Astrocyte (in vitro differentiated cells and primary cell): ENCODE measurements at regions not wholly inside any gene's neighbourhood (a gene's known extent, or its start where the extent isn't known, plus 50 kb on each side); places are given as distances from the start of the nearest gene placed in this dataset.
A peak's percentile ranks its signal among the peaks of the same experiment; 100 is the strongest.

Source experiments
- DNase-seq: peaks from one replicate; pipeline ENCODE4 v3.0.0-alpha.2; 2010; ENCODE audit warnings: low read depth
- FAIRE-seq: peaks from 2 replicates; lab custom pipeline; 2011; peaks lifted over from hg19 to GRCh38; lab: Jason Lieb, UNC
- H2AFZ ChIP-seq: 2 replicates; pipeline ENCODE4 v1.6.0; 2012; ENCODE audit warnings: low read depth, low read length, inconsistent platforms
- H3K27ac ChIP-seq: 2 replicates; pipeline ENCODE4 v1.5.1; 2011; ENCODE audit warnings: low read depth, low read length, inconsistent platforms
- H3K27me3 ChIP-seq: 2 replicates; pipeline ENCODE4 v1.6.0; 2011; ENCODE audit warnings: low read length, inconsistent platforms; ENCODE audit not compliant: insufficient read depth
- H3K36me3 ChIP-seq: 2 replicates; pipeline ENCODE4 v1.5.1; 2011; ENCODE audit warnings: low read length, inconsistent platforms; ENCODE audit not compliant: insufficient read depth
- H3K4me1 ChIP-seq: 2 replicates; pipeline ENCODE4 v1.5.1; 2011; ENCODE audit warnings: low read length, inconsistent platforms; ENCODE audit not compliant: insufficient read depth
- H3K4me2 ChIP-seq: 2 replicates; pipeline ENCODE4 v1.6.0; 2012; ENCODE audit warnings: low read length, inconsistent platforms
- H3K4me3 ChIP-seq: 2 replicates; pipeline ENCODE4 v1.5.1; 2011; ENCODE audit warnings: low read depth, mild to moderate bottlenecking, low read length, inconsistent platforms; ENCODE audit not compliant: insufficient read depth
- H3K79me2 ChIP-seq: 2 replicates; pipeline ENCODE4 v1.6.0; 2012; ENCODE audit warnings: mild to moderate bottlenecking, low read length, inconsistent platforms; ENCODE audit not compliant: insufficient read depth
- H3K9ac ChIP-seq: 2 replicates; pipeline ENCODE4 v1.6.0; 2012; ENCODE audit warnings: mild to moderate bottlenecking, low read length, inconsistent platforms
- H3K9me3 ChIP-seq: 2 replicates; pipeline ENCODE4 v1.5.1; 2012; ENCODE audit warnings: low read depth, mild to moderate bottlenecking, low read length, inconsistent platforms; ENCODE audit not compliant: insufficient read depth
- H4K20me1 ChIP-seq: 2 replicates; pipeline ENCODE4 v1.6.0; 2012; ENCODE audit warnings: low read length, inconsistent platforms; ENCODE audit not compliant: insufficient read depth
- H3K27ac Mint-ChIP-seq: one replicate; pipeline ENCODE4 v1.8.0; 2021; ENCODE audit warnings: mild to moderate bottlenecking, mixed read lengths; ENCODE audit not compliant: unreplicated experiment
- H3K27me3 Mint-ChIP-seq: one replicate; pipeline ENCODE4 v1.8.0; 2021; ENCODE audit warnings: low read depth, mixed read lengths; ENCODE audit not compliant: unreplicated experiment
- H3K36me3 Mint-ChIP-seq: one replicate; pipeline ENCODE4 v1.8.0; 2021; ENCODE audit warnings: low read depth, mixed read lengths; ENCODE audit not compliant: unreplicated experiment
- H3K4me1 Mint-ChIP-seq: one replicate; pipeline ENCODE4 v1.8.0; 2021; ENCODE audit warnings: low read depth, mixed read lengths; ENCODE audit not compliant: unreplicated experiment
- H3K4me3 Mint-ChIP-seq: one replicate; pipeline ENCODE4 v1.8.0; 2021; ENCODE audit warnings: mild to moderate bottlenecking, moderate library complexity, mixed read lengths; ENCODE audit not compliant: unreplicated experiment
- H3K9me3 Mint-ChIP-seq: one replicate; pipeline ENCODE4 v1.8.0; 2021; ENCODE audit warnings: mild to moderate bottlenecking, mixed read lengths; ENCODE audit not compliant: unreplicated experiment
- EZH2 ChIP-seq: IDR thresholded peaks from 2 replicates; pipeline ENCODE4 v1.6.1; 2012; ENCODE audit warnings: mild to moderate bottlenecking, low read length, inconsistent platforms; ENCODE audit not compliant: insufficient read depth
- TF ChIP-seq, protein P1 (sequence below): IDR thresholded peaks from 2 replicates; pipeline ENCODE4 v1.5.1; 2011; ENCODE audit warnings: low read depth, mild to moderate bottlenecking, inconsistent platforms, low read length, moderate library complexity; ENCODE audit not compliant: insufficient read depth

DNA sequence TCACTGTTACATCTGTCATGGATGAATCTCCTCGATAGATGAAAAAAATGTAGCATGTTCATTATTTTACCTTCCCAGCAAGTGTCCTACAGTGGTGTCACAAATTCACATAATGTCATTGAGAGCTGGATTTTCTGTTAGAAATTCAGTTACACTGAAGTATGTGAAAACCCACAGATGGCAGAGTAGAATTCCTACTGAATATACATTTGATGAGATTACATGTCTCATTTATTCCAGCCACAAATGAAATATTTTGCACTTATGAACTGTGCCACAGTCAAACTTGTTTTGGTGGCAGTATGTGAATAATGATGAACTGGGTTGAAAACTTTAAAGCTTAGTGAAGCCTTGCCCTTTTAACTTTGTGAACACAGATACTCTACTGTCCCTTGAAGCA, 301.9 kb upstream of the DPYD start:
- Histone ChIP-seq H3K9ac (no peak overlapping the region), H3K79me2 (no peaks in the 10 kb centered on the region), H3K27ac (no peak overlapping the region), H3K4me2 (no peak overlapping the region), H3K4me3 (no peak overlapping the region), H3K27me3 (no peaks in the 10 kb centered on the region), H2AFZ (no peak overlapping the region), H3K9me3 (no peaks in the 10 kb centered on the region), H3K36me3 (no peaks in the 10 kb centered on the region), H4K20me1 (no peaks in the 10 kb centered on the region), H3K4me1 (no peaks in the 10 kb centered on the region)
- H3K27me3 Mint-ChIP-seq, result no peaks in the 10 kb centered on the region
- TF ChIP-seq EZH2, result no peak
- TF ChIP-seq, protein P1, sequence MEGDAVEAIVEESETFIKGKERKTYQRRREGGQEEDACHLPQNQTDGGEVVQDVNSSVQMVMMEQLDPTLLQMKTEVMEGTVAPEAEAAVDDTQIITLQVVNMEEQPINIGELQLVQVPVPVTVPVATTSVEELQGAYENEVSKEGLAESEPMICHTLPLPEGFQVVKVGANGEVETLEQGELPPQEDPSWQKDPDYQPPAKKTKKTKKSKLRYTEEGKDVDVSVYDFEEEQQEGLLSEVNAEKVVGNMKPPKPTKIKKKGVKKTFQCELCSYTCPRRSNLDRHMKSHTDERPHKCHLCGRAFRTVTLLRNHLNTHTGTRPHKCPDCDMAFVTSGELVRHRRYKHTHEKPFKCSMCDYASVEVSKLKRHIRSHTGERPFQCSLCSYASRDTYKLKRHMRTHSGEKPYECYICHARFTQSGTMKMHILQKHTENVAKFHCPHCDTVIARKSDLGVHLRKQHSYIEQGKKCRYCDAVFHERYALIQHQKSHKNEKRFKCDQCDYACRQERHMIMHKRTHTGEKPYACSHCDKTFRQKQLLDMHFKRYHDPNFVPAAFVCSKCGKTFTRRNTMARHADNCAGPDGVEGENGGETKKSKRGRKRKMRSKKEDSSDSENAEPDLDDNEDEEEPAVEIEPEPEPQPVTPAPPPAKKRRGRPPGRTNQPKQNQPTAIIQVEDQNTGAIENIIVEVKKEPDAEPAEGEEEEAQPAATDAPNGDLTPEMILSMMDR, result no peak
- H3K36me3 Mint-ChIP-seq, result peaks cover 8% of the 10 kb centered on the region
- peaks cover 2% of the 10 kb centered on the region for H3K9me3 Mint-ChIP-seq
- FAIRE-seq (no peak), DNase-seq (no peak)
- no peak overlapping the region for H3K27ac Mint-ChIP-seq
- no peak overlapping the region for H3K4me3 Mint-ChIP-seq
- H3K4me1 Mint-ChIP-seq, result peaks cover 12% of the 10 kb centered on the region

DNA sequence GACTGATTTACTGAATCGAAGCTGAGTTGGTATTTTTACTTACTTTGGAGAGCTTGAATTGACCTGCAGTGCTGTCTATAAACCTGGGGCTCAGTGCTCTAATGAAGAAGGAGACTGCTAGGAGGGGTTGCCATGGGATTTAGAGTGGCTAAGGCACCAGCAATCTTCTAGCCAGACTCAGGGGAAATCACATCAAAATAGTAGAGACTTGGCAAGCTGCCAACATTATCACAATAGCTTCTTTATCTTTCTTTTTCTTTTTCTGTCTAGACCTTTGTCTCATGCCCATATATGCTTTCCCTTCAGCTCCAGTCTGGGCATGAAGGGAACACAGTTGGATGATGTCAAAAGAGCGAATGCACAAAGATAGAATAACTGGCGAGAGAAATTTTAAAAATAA, 301.1 kb upstream of the DPYD start:
- Mint-ChIP-seq H3K27me3 (no peaks in the 10 kb centered on the region), H3K9me3 (peaks cover 2% of the 10 kb centered on the region), H3K4me3 (no peak overlapping the region), H3K27ac (peak overlapping the region; percentile 4), H3K36me3 (peaks cover 8% of the 10 kb centered on the region), H3K4me1 (peaks cover 12% of the 10 kb centered on the region)
- H4K20me1 ChIP-seq, result no peaks in the 10 kb centered on the region
- no peaks in the 10 kb centered on the region for H3K79me2 ChIP-seq
- H3K4me2 ChIP-seq, result no peak overlapping the region
- no peak overlapping the region for H3K27ac ChIP-seq
- no peaks in the 10 kb centered on the region for H3K4me1 ChIP-seq
- H3K4me3 ChIP-seq, result no peak overlapping the region
- TF ChIP-seq EZH2, result no peak
- TF ChIP-seq, protein P1, result no peak
- H3K36me3 ChIP-seq, result no peaks in the 10 kb centered on the region
- DNase-seq (peak; percentile 40), FAIRE-seq (no peak)
- H3K9me3 ChIP-seq, result no peaks in the 10 kb centered on the region
- no peak overlapping the region for H3K9ac ChIP-seq
- H3K27me3 ChIP-seq, result no peaks in the 10 kb centered on the region
- no peak overlapping the region for H2AFZ ChIP-seq

DNA sequence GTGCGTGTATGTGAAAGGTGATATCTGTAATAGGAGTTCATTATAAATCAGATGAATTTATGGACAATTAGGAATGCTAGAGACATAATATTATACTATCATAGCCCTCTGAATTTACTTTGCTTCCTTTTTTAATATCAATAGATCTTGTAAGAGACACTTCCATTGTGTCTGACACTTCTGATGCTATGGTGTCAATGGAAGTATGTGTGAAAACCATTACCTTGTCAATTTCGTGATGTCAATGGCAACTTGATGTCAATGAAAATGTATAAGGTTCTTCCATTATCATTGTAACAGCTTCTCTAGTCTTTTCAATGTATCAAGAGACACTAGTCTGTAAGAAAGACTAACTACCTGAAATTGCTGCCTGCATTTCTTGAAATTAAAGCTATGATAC, 296.8 kb upstream of the DPYD start:
- Histone ChIP-seq H4K20me1 (no peaks in the 10 kb centered on the region), H3K4me3 (no peak overlapping the region), H3K9me3 (no peaks in the 10 kb centered on the region), H3K27me3 (no peaks in the 10 kb centered on the region), H3K36me3 (no peaks in the 10 kb centered on the region), H3K4me2 (no peak overlapping the region), H2AFZ (no peak overlapping the region), H3K4me1 (no peaks in the 10 kb centered on the region), H3K9ac (no peak overlapping the region), H3K27ac (no peak overlapping the region), H3K79me2 (no peaks in the 10 kb centered on the region)
- no peak for FAIRE-seq
- no peak for TF ChIP-seq EZH2
- TF ChIP-seq, protein P1, result no peak
- H3K36me3 Mint-ChIP-seq, result peaks cover 9% of the 10 kb centered on the region
- H3K4me1 Mint-ChIP-seq, result peaks cover 10% of the 10 kb centered on the region
- no peak for DNase-seq
- no peaks in the 10 kb centered on the region for H3K27me3 Mint-ChIP-seq
- no peak overlapping the region for H3K4me3 Mint-ChIP-seq
- H3K9me3 Mint-ChIP-seq, result no peaks in the 10 kb centered on the region
- H3K27ac Mint-ChIP-seq, result no peak overlapping the region
